Adipocyte (in vitro differentiated cells): ENCODE measurements at regions not wholly inside any gene's neighbourhood (a gene's known extent, or its start where the extent isn't known, plus 50 kb on each side); places are given as distances from the start of the nearest gene placed in this dataset.

Experiments used
- DNase-seq: peaks from one replicate; pipeline ENCODE4 v3.0.0-alpha.2; 2015; ENCODE audit warnings: low read depth
- H3K27me3 ChIP-seq: replicated peaks from 2 replicates; pipeline ENCODE4 v1.7.0; 2013; ENCODE audit warnings: mild to moderate bottlenecking, low read length, moderate library complexity; ENCODE audit not compliant: control insufficient read depth, insufficient read depth
- H3K36me3 ChIP-seq: 2 replicates; pipeline ENCODE4 v1.7.0; 2013; ENCODE audit warnings: low read length, mild to moderate bottlenecking, moderate library complexity; ENCODE audit not compliant: control insufficient read depth, insufficient read depth, severe bottlenecking
- H3K4me1 ChIP-seq: 2 replicates; pipeline ENCODE4 v1.7.0; 2013; ENCODE audit warnings: mild to moderate bottlenecking, low read length, moderate library complexity; ENCODE audit not compliant: control insufficient read depth, insufficient read depth
- H3K4me3 ChIP-seq: 2 replicates; pipeline ENCODE4 v1.7.0; 2013; ENCODE audit warnings: mild to moderate bottlenecking, low read length, moderate library complexity
- H3K9ac ChIP-seq: 2 replicates; pipeline ENCODE4 v1.7.0; 2013; ENCODE audit warnings: mild to moderate bottlenecking, low read length, moderate library complexity
- H3K9me3 ChIP-seq: 2 replicates; pipeline ENCODE4 v1.7.0; 2013; ENCODE audit warnings: mild to moderate bottlenecking, low read length, moderate library complexity; ENCODE audit not compliant: control insufficient read depth

GRCh38 chr4:137700072-137700471, 167.8 kb upstream of the PCDH18 start:
- no peak overlapping the region for H3K9ac ChIP-seq
- H3K4me1 ChIP-seq = peaks cover 24% of the 10 kb centered on the region
- H3K27me3 ChIP-seq = no peaks in the 10 kb centered on the region
- no peaks in the 10 kb centered on the region for H3K36me3 ChIP-seq
- H3K9me3 ChIP-seq = no peaks in the 10 kb centered on the region
- peak; percentile 71 for DNase-seq
- no peak overlapping the region for H3K4me3 ChIP-seq

DNA sequence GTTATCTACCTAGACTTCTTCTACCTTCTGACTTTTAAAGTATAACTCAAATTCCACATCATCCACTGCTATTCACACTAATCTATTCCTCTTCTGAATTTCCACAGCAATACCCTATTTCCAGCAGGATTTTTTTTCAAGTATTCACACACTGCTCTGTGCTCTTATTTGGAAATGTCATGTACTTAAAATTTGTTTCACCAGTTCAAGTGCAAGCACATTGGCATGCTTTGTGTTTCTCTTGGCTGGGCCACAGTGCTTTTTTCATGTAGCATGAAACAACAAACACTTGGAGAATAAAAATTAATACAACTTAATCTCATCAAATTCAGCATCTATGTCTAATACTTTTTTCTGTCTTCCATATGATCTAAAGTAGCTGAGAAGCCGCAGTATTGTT, 161.8 kb upstream of the PCDH18 start:
- Histone ChIP-seq H3K9me3 (no peaks in the 10 kb centered on the region), H3K9ac (peak overlapping the region; percentile 33), H3K4me3 (no peak overlapping the region), H3K36me3 (no peaks in the 10 kb centered on the region), H3K27me3 (no peaks in the 10 kb centered on the region), H3K4me1 (peaks cover 17% of the 10 kb centered on the region)
- peak; percentile 70 for DNase-seq

DNA sequence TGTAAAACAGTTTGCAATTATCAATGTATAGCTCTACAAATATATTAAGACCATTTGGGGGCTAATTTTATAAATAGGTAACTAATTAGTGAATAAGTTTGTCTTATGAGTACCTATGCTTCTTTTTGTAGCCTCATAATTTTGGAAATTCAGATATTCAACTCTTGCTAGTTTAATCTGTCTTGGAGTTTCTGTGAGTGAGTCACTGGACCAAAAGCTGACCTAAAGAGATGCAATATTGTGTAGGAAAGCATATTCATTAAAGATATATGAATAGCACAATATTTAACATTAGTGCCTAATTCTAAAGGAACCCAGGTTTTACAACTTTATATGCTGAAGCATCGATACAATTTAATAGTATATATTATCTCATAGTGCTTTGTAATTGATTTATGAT, 161.3 kb upstream of the PCDH18 start:
- H3K27me3 ChIP-seq = no peaks in the 10 kb centered on the region
- H3K4me3 ChIP-seq = no peak overlapping the region
- DNase-seq = peak; percentile 54
- H3K4me1 ChIP-seq = peaks cover 17% of the 10 kb centered on the region
- H3K9me3 ChIP-seq = no peaks in the 10 kb centered on the region
- H3K9ac ChIP-seq = peak overlapping the region; percentile 13
- H3K36me3 ChIP-seq = no peaks in the 10 kb centered on the region

DNA sequence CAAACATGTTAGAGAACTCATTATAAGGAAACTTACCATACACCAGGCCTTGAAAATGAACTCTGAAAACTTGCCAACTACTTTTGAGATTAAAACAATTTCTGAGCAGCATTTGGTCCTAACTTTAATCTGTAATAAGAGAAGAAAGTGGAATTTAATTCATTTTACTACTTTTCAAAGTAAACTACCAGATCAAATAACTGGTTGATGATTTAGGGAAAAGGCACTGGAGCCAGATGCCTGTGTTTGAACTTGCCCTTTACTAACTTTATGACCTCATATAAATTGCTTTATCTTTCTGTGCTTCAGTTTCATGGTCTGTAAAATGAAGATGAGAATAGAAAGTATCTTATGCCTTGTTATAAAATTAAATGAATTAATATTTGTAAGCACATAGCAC, 159.9 kb upstream of the PCDH18 start:
- Histone ChIP-seq H3K4me1 (peaks cover 17% of the 10 kb centered on the region), H3K36me3 (no peaks in the 10 kb centered on the region), H3K9ac (no peak overlapping the region), H3K27me3 (no peaks in the 10 kb centered on the region), H3K4me3 (no peak overlapping the region), H3K9me3 (no peaks in the 10 kb centered on the region)
- no peak for DNase-seq

DNA sequence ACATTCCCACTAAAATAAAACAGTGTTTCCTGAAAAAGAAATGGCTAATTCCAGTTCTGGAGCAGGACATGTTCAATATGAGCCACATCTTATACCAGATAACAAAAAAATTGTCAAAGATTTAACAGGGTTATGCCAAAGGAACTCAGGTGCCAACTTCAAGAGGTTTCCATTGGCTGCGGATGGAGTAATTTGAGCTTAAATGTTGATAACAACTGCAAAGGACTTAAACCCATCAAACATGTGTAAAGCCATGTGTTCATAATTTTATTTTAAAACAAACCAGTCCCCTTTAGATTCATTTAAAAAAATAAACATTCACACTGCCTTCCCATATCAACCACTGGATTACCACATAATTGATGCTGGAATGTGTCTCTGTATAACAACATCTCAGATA, 156.4 kb upstream of the PCDH18 start:
- Histone ChIP-seq H3K4me1 (peaks cover 8% of the 10 kb centered on the region), H3K9ac (no peak overlapping the region), H3K9me3 (no peaks in the 10 kb centered on the region), H3K27me3 (no peaks in the 10 kb centered on the region), H3K36me3 (no peaks in the 10 kb centered on the region), H3K4me3 (no peak overlapping the region)
- DNase-seq = no peak

- no peaks in the 10 kb centered on the region for H3K9me3 ChIP-seq
- H3K4me3 ChIP-seq = no peak overlapping the region
- H3K4me1 ChIP-seq = peaks cover 5% of the 10 kb centered on the region
- no peak overlapping the region for H3K9ac ChIP-seq
- H3K36me3 ChIP-seq = no peaks in the 10 kb centered on the region
- DNase-seq = peak; percentile 82
- H3K27me3 ChIP-seq = no peaks in the 10 kb centered on the region
These were observed 153.1 kb upstream of the PCDH18 start for GRCh38 chr4:137685357-137685756.

DNA sequence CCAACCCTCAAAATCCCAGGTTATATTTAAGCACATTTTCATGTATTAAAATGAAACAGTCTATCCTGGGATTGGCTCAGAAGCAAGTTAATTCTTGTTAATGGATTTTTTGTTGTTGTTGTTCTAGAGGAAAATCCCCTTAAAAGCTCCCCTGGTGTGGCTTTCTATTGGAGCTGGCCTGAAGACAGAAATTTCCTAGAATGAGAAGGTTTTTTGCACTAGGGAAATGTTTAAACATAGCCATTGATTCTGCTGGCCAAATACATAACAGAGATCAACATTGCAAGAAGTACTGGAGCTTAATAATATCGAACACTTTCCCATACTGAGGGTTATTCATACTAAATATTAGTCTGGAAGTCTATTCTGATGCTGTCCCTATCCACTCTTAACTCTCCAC, 148.8 kb upstream of the PCDH18 start:
- no peak overlapping the region for H3K4me3 ChIP-seq
- H3K4me1 ChIP-seq = peaks cover 24% of the 10 kb centered on the region
- no peaks in the 10 kb centered on the region for H3K36me3 ChIP-seq
- no peak overlapping the region for H3K9ac ChIP-seq
- no peaks in the 10 kb centered on the region for H3K27me3 ChIP-seq
- no peak for DNase-seq
- H3K9me3 ChIP-seq = no peaks in the 10 kb centered on the region

- no peak for DNase-seq
- Histone ChIP-seq H3K4me1 (peaks cover 22% of the 10 kb centered on the region), H3K27me3 (no peaks in the 10 kb centered on the region), H3K9me3 (no peaks in the 10 kb centered on the region), H3K9ac (no peak overlapping the region), H3K4me3 (no peak overlapping the region), H3K36me3 (no peaks in the 10 kb centered on the region)
These were observed 146.5 kb upstream of the PCDH18 start for GRCh38 chr4:137678796-137679195.

DNA sequence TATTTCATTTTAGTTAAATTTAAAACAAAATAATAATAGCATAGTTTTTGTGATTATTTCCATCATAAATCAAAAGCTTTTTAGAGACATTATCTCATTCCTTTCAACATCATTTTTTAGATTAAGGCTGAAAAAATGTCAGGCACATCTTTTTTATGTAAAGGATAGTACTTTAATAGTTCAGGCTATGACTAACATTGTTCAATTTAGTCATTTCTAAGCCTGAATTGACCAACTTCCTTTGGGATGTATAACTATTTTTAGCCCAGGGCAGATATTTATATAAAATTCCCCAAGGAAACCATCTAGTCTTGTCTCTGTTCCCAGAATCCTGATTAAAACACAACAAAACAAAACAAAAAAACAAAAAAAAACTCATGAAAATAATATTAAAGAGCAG, 145.6 kb upstream of the PCDH18 start:
- DNase-seq = peak; percentile 79
- Histone ChIP-seq H3K4me1 (peaks cover 31% of the 10 kb centered on the region), H3K36me3 (no peaks in the 10 kb centered on the region), H3K4me3 (no peak overlapping the region), H3K9me3 (no peaks in the 10 kb centered on the region), H3K9ac (no peak overlapping the region), H3K27me3 (no peaks in the 10 kb centered on the region)

- no peaks in the 10 kb centered on the region for H3K36me3 ChIP-seq
- H3K4me3 ChIP-seq = no peak overlapping the region
- H3K9ac ChIP-seq = no peak overlapping the region
- DNase-seq = no peak
- no peaks in the 10 kb centered on the region for H3K27me3 ChIP-seq
- peaks cover 41% of the 10 kb centered on the region for H3K4me1 ChIP-seq
- H3K9me3 ChIP-seq = no peaks in the 10 kb centered on the region
These were observed 144.2 kb upstream of the PCDH18 start for GRCh38 chr4:137676357-137676998.

DNA sequence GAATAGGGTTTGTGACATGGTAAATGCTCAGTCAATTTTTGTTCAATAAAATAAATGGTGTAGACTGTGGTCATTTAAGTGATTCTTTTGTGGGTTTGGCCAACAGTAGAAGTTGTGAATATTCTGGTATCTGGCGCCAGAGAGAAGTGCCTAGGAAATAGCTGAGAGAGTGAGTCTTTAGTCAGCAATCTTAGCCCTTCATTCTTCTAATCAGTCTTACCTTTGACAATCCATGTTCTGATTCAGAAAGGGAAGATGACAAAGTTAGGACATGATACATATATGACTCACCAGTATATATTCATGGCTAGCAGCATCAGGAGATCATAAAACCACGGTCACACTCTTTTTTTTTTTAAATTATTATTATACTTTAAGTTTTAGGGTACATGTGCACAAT, 141.8 kb upstream of the PCDH18 start:
- Histone ChIP-seq H3K27me3 (no peaks in the 10 kb centered on the region), H3K4me1 (peaks cover 48% of the 10 kb centered on the region), H3K36me3 (no peaks in the 10 kb centered on the region), H3K4me3 (no peak overlapping the region), H3K9me3 (no peaks in the 10 kb centered on the region), H3K9ac (no peak overlapping the region)
- DNase-seq = no peak

DNA sequence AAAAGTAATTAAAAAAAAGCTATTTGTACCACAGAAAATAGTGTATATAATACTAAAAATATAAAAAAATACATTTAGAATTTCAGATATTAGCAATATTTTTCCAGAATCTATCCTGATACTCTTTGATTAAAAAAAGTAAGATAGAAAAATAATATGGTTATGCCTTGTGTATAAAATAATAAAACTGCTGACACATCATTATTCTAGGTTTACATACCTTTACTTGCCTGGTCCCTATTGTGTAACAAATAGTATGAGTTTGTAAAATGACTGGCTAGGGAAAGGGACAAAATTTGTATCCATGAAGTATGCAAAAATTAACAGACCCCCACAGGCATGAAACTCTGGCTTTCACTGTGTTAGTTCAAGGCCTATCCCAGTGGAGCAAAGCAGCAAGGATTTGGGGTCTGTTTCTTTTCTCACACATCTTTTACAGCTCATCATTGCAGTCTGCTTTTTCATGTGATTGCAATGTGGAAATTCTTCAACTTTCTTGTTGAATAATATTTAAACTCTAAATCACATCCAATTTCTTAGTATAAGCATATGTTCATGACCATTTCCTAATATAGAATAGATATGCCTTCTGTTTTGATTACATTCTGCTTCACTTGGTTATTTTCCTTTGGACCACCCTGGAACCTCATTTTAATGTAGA, 136.7 kb upstream of the PCDH18 start:
- Histone ChIP-seq H3K36me3 (no peaks in the 10 kb centered on the region), H3K9me3 (no peaks in the 10 kb centered on the region), H3K4me3 (no peak overlapping the region), H3K4me1 (peaks cover 41% of the 10 kb centered on the region), H3K9ac (no peak overlapping the region), H3K27me3 (no peaks in the 10 kb centered on the region)
- no peak for DNase-seq
